ENCODE measurements at regions not wholly inside any gene's neighbourhood (a gene's known extent, or its start where the extent isn't known, plus 50 kb on each side); places are given as distances from the start of the nearest gene placed in this dataset.

GRCh38 chr18:75141166-75141565, 67.8 kb downstream of the PTGR3 start:
- TF ChIP-seq CTCF (IDR thresholded peaks at IDR 0.05), result no peak
- TF ChIP-seq POLR2A (IDR thresholded peaks at IDR 0.05), result no peak
